ENCODE measurements at regions not wholly inside any gene's neighbourhood (a gene's known extent, or its start where the extent isn't known, plus 50 kb on each side); places are given as distances from the start of the nearest gene placed in this dataset.

GRCh38 chr1:4336507-4336906 is 317.9 kb upstream of the AJAP1 start:
- H3K27me3 ChIP-seq (ENCODE audit: control insufficient read depth, insufficient read depth, low read length) = no peaks in the 10 kb centered on the region
- H2AFZ ChIP-seq = no peak overlapping the region
- no peak overlapping the region for H3K27ac ChIP-seq
- TF ChIP-seq CTCF (IDR thresholded peaks at IDR 0.05) = no peak
- no peak overlapping the region for H3K4me2 ChIP-seq (ENCODE audit: low read length)
- H3K36me3 ChIP-seq (ENCODE audit: control insufficient read depth, insufficient read depth, low read length) = no peaks in the 10 kb centered on the region
- H3K79me2 ChIP-seq = no peaks in the 10 kb centered on the region
- no peaks in the 10 kb centered on the region for H3K4me1 ChIP-seq
- no peak overlapping the region for H3K9ac ChIP-seq
- H3K4me3 ChIP-seq (ENCODE audit: low read depth, low read length) = no peak overlapping the region
- H3K9me3 ChIP-seq (ENCODE audit: control insufficient read depth, low read length) = no peaks in the 10 kb centered on the region

GRCh38 chr1:4341421-4341820 is 313.0 kb upstream of the AJAP1 start:
- H3K4me1 ChIP-seq = no peaks in the 10 kb centered on the region
- H3K4me3 ChIP-seq (ENCODE audit: low read depth, low read length) = no peak overlapping the region
- H3K79me2 ChIP-seq = no peaks in the 10 kb centered on the region
- no peak overlapping the region for H3K4me2 ChIP-seq (ENCODE audit: low read length)
- no peak overlapping the region for H3K9ac ChIP-seq
- H3K9me3 ChIP-seq (ENCODE audit: control insufficient read depth, low read length) = no peaks in the 10 kb centered on the region
- no peaks in the 10 kb centered on the region for H3K27me3 ChIP-seq (ENCODE audit: control insufficient read depth, insufficient read depth, low read length)
- no peak overlapping the region for H2AFZ ChIP-seq
- no peaks in the 10 kb centered on the region for H3K36me3 ChIP-seq (ENCODE audit: control insufficient read depth, insufficient read depth, low read length)
- TF ChIP-seq CTCF (IDR thresholded peaks at IDR 0.05) = no peak
- H3K27ac ChIP-seq = no peak overlapping the region

GRCh38 chr1:4344065-4344732 is 310.2 kb upstream of the AJAP1 start:
- no peaks in the 10 kb centered on the region for H3K79me2 ChIP-seq
- H3K36me3 ChIP-seq (ENCODE audit: control insufficient read depth, insufficient read depth, low read length) = no peaks in the 10 kb centered on the region

GRCh38 chr1:4345094-4345493 is 309.3 kb upstream of the AJAP1 start:
- H3K27ac ChIP-seq = no peak overlapping the region
- TF ChIP-seq CTCF (IDR thresholded peaks at IDR 0.05) = no peak
- no peak overlapping the region for H2AFZ ChIP-seq
- H3K4me1 ChIP-seq = no peaks in the 10 kb centered on the region
- no peak overlapping the region for H3K4me2 ChIP-seq (ENCODE audit: low read length)
- no peaks in the 10 kb centered on the region for H3K79me2 ChIP-seq
- H3K9ac ChIP-seq = no peak overlapping the region
- no peak overlapping the region for H3K4me3 ChIP-seq (ENCODE audit: low read depth, low read length)
- H3K27me3 ChIP-seq (ENCODE audit: control insufficient read depth, insufficient read depth, low read length) = no peaks in the 10 kb centered on the region
- no peaks in the 10 kb centered on the region for H3K9me3 ChIP-seq (ENCODE audit: control insufficient read depth, low read length)
- H3K36me3 ChIP-seq (ENCODE audit: control insufficient read depth, insufficient read depth, low read length) = no peaks in the 10 kb centered on the region

More at GRCh38 chr1:4344065-4344732, 310.2 kb upstream of the AJAP1 start:
- no peak overlapping the region for H3K4me2 ChIP-seq (ENCODE audit: low read length)
- no peaks in the 10 kb centered on the region for H3K4me1 ChIP-seq
- no peak for TF ChIP-seq CTCF (IDR thresholded peaks at IDR 0.05)
- H3K9ac ChIP-seq = no peak overlapping the region
- H3K9me3 ChIP-seq (ENCODE audit: control insufficient read depth, low read length) = no peaks in the 10 kb centered on the region
- no peak overlapping the region for H2AFZ ChIP-seq
- no peak overlapping the region for H3K27ac ChIP-seq
- H3K4me3 ChIP-seq (ENCODE audit: low read depth, low read length) = no peak overlapping the region
- no peaks in the 10 kb centered on the region for H3K27me3 ChIP-seq (ENCODE audit: control insufficient read depth, insufficient read depth, low read length)

- Histone ChIP-seq H2AFZ (no peak overlapping the region), H3K4me1 (no peaks in the 10 kb centered on the region), H3K79me2 (no peaks in the 10 kb centered on the region), H3K27me3 (ENCODE audit: control insufficient read depth, insufficient read depth, low read length) (no peaks in the 10 kb centered on the region), H3K9me3 (ENCODE audit: control insufficient read depth, low read length) (no peaks in the 10 kb centered on the region), H3K9ac (no peak overlapping the region), H3K4me2 (ENCODE audit: low read length) (no peak overlapping the region), H3K4me3 (ENCODE audit: low read depth, low read length) (no peak overlapping the region), H3K27ac (no peak overlapping the region), H3K36me3 (ENCODE audit: control insufficient read depth, insufficient read depth, low read length) (no peaks in the 10 kb centered on the region)
- no peak for TF ChIP-seq CTCF (IDR thresholded peaks at IDR 0.05)
Observed at GRCh38 chr1:4346131-4346530, 308.3 kb upstream of the AJAP1 start.

Measured in parathyroid adenoma (tissue), 2 donors.